CMK (cell line): ENCODE measurements at regions not wholly inside any gene's neighbourhood (a gene's known extent, or its start where the extent isn't known, plus 50 kb on each side); places are given as distances from the start of the nearest gene placed in this dataset.

Experiments
- DNase-seq: peaks from one replicate; pipeline ENCODE4 v3.0.0-alpha.2; 2010; ENCODE audit warnings: low read depth

DNA sequence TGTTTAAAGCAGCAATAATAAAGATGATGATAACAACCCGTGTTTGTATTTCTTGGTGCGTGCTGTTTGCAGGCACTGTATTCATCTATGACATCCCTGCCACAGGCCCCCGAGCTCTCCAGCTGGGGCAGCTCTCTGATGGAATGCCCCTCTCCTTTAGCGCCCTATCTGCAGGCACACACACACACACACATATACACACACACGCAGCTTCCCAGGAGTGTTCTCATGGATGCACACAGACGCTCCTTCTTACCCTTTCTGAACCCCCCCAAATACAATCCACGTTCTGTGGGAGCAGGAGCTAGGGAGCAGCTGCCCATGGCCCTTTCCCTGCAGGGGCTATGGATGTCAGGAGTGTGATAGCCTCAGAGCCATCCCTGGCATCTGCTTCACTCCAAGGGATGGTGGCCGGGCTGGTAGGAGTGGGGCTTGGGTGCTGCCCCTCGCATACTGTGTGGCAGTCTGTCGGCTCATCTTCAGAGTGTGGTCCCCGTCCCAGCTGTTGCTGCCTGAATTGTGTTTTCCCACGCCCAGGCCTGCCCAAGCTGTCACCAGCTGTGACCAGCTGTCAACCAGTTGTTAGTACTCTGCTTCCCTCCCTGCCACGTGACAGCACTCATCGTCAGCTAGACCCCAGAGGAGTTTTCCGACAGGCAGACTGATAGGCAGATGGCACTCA lies 50.8 kb upstream of the MYCN start:
- DNase-seq, result no peak

- no peak for DNase-seq
Measured at GRCh38 chr2:15890124-15890754, 50.1 kb upstream of the MYCN start.
